Gastroesophageal sphincter (tissue), 3 donors: ENCODE measurements at regions not wholly inside any gene's neighbourhood (a gene's known extent, or its start where the extent isn't known, plus 50 kb on each side); places are given as distances from the start of the nearest gene placed in this dataset.
"Not testable (repeated sequence)": the region's sequence is repeated elsewhere in the genome, so short reads cannot be mapped to it uniquely, and the experiment has no call there.

ENCODE experiments used
- CTCF ChIP-seq, 4 experiments: fragments of 200-600 bp in 2 of 4; fragments of 450-650 bp in 2 of 4; sonication (generic) in 1 of 4; IDR thresholded peaks; one replicate each; pipeline ENCODE4 v1.5.1; 2017 to 2019; ENCODE audit warnings: antibody characterized with exemption in 4 of 4, mild to moderate bottlenecking in 2 of 4, moderate library complexity in 2 of 4
- EP300 ChIP-seq: sonication (generic); formaldehyde crosslinking; IDR thresholded peaks from one replicate; pipeline ENCODE4 v1.6.1; 2017; ENCODE audit warnings: antibody characterized with exemption, mild to moderate bottlenecking

GRCh38 chrX:115915625-115916024 lies 254.9 kb upstream of the AGTR2 start:
- not testable (repeated sequence) for TF ChIP-seq CTCF (IDR thresholded peaks at IDR 0.05); EP300
